ENCODE measurements at regions not wholly inside any gene's neighbourhood (a gene's known extent, or its start where the extent isn't known, plus 50 kb on each side); places are given as distances from the start of the nearest gene placed in this dataset.

DNA sequence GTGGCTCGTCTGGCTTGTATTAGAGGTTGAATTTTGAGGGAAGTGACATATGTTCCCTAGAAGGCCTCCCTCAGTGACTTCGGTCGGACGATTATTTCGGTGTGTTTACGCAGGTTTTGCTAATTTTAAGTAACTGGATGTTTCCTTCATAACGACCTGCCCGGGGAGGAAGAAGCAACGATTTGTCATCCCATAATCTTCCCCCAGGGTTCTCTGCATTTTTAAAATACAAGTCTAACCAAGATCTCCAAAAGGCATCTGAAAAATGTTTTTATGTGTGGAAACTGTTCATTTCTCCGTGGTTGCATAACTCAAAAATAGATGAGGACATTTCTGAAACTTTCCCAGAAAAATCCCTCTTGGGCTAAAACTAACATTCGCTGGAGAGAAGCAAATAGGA is 195.4 kb downstream of the SHOX start:
- WGBS (ENCODE audit: insufficient coverage, low coverage, missing lambda C conversion rate), result 0% methylated on average over 11 of the region's 11 CpGs
- Histone ChIP-seq H3K27me3 (ENCODE audit: control insufficient read depth in 2 of 2, insufficient read depth in 2 of 2, low read length in 2 of 2) (no peaks in the 10 kb centered on the region), H3K9me1 (ENCODE audit: control insufficient read depth, insufficient read depth, low read length) (no peaks in the 10 kb centered on the region), H2AFZ (ENCODE audit: low read depth, low read length) (no peak overlapping the region), H3K27ac (ENCODE audit: extremely low read depth, low read depth, low read length) (no peak overlapping the region), H3K36me3 (ENCODE audit: control insufficient read depth, insufficient read depth, low read length) (no peaks in the 10 kb centered on the region), H3K4me2 (ENCODE audit: insufficient read depth, low read length) (no peak overlapping the region), H4K20me1 (replicated peaks; ENCODE audit: control insufficient read depth, insufficient read depth, low read length) (no peaks in the 10 kb centered on the region), H3K9me3 (replicated peaks; ENCODE audit: control insufficient read depth, insufficient read depth, low read depth, low read length) (no peaks in the 10 kb centered on the region), H3K79me2 (ENCODE audit: control insufficient read depth, insufficient read depth, low read length) (no peaks in the 10 kb centered on the region), H3K4me1 (replicated peaks in 1 of 2; ENCODE audit: control insufficient read depth in 2 of 2, insufficient read depth in 2 of 2, low read length in 2 of 2) (no peaks in the 10 kb centered on the region), H3K9ac (ENCODE audit: insufficient read depth in 1 of 2, low read depth in 2 of 2, low read length in 2 of 2) (no peak overlapping the region), H3K4me3 (no peak overlapping the region)
- ChIA-PET POLR2A (no interaction called here), CTCF (ENCODE audit: low intra/inter-chr PET ratio) (no interaction called here)
- BruUV-seq (replicated peaks), result no TSS peak
- TF ChIP-seq ELF1 (tag; IDR thresholded peaks at IDR 0.05) (no peak), KLF6 (CRISPR knock-in tag; IDR thresholded peaks at IDR 0.05; ENCODE audit: borderline replicate concordance) (no peak), TGIF2 (CRISPR knock-in tag; IDR thresholded peaks at IDR 0.05) (no peak), KAT2B (IDR thresholded peaks at IDR 0.05; ENCODE audit: low read depth, low read length) (no peak), NFIX (CRISPR knock-in tag; IDR thresholded peaks at IDR 0.05; ENCODE audit: low read depth) (no peak), CHCHD3 (CRISPR knock-in tag; IDR thresholded peaks at IDR 0.05) (no peak), SRSF1 (IDR thresholded peaks at IDR 0.05; ENCODE audit: low read depth, low read length) (no peak), GTF2F1 (IDR thresholded peaks at IDR 0.05; ENCODE audit: low read depth, low read length) (no peak), ZNF589 (CRISPR knock-in tag; IDR thresholded peaks at IDR 0.05; ENCODE audit: low read depth) (no peak), HMG20B (CRISPR knock-in tag; IDR thresholded peaks at IDR 0.05) (no peak), MTA1 (IDR thresholded peaks at IDR 0.05; ENCODE audit: borderline replicate concordance) (no peak), HLTF (IDR thresholded peaks at IDR 0.05) (no peak), PRPF4 (IDR thresholded peaks at IDR 0.05; ENCODE audit: insufficient read depth, low read depth, low read length, poor library complexity, severe bottlenecking) (no peak), TAF1 (IDR thresholded peaks at IDR 0.05; ENCODE audit: control insufficient read depth, extremely low read depth, insufficient read depth, low read length, severe bottlenecking) (no peak), FIP1L1 (IDR thresholded peaks at IDR 0.05; ENCODE audit: low read depth, low read length, poor library complexity, severe bottlenecking) (no peak), SAFB2 (IDR thresholded peaks at IDR 0.05; ENCODE audit: borderline replicate concordance, low read depth, low read length, severe bottlenecking) (no peak), ILK (tag; IDR thresholded peaks at IDR 0.05; ENCODE audit: borderline replicate concordance, low read depth) (no peak), SP1 (CRISPR knock-in tag; IDR thresholded peaks at IDR 0.05) (no peak), OTX1 (CRISPR knock-in tag; IDR thresholded peaks at IDR 0.05) (no peak)
- ATAC-seq (no peak), FAIRE-seq (no peak), DNase-seq (ENCODE audit: extremely low read depth in 1 of 4, low spot score in 3 of 4) (no peak)
- intact Hi-C loops (cut with micrococcal nuclease), result no loop called here
- in situ Hi-C loops (cut with MboI), result no loop called here
